Activated T-helper 1 cell treated with anti-CD3 and anti-CD28 coated beads, Interleukin-12 subunit alpha, Interleukin-12 subunit beta, Interleukin-2, Interleukin-4 antibody, amounts not matched to agents 30 ng/mL and 10 ng/mL and 1 ng/mL, durations not matched to agents 14 hours and 24 hours and 36 hours (primary cell): ENCODE measurements at regions not wholly inside any gene's neighbourhood (a gene's known extent, or its start where the extent isn't known, plus 50 kb on each side); places are given as distances from the start of the nearest gene placed in this dataset.
"Not testable (repeated sequence)": the region's sequence is repeated elsewhere in the genome, so short reads cannot be mapped to it uniquely, and the experiment has no call there.

Experiments
- DNase-seq: peaks from one replicate; pipeline ENCODE4 v3.0.0; 2021; ENCODE audit warnings: low spot score
- H3K27ac Mint-ChIP-seq: one replicate; pipeline ENCODE4 v1.8.0; 2021; ENCODE audit warnings: mild to moderate bottlenecking, mixed read lengths
- H3K27me3 Mint-ChIP-seq: one replicate; pipeline ENCODE4 v1.8.0; 2022; ENCODE audit warnings: mild to moderate bottlenecking, moderate library complexity, mixed read lengths; ENCODE audit not compliant: insufficient read depth
- H3K36me3 Mint-ChIP-seq: one replicate; pipeline ENCODE4 v1.8.0; 2021; ENCODE audit warnings: low read depth, mixed read lengths
- H3K4me1 Mint-ChIP-seq: one replicate; pipeline ENCODE4 v1.8.0; 2021; ENCODE audit warnings: low read depth, mixed read lengths
- H3K4me3 Mint-ChIP-seq: one replicate; pipeline ENCODE4 v1.8.0; 2021; ENCODE audit warnings: mild to moderate bottlenecking, moderate library complexity, mixed read lengths
- H3K9me3 Mint-ChIP-seq: one replicate; pipeline ENCODE4 v1.8.0; 2021; ENCODE audit warnings: mixed read lengths
- intact Hi-C: fragments of 100-400 bp; cut with micrococcal nuclease; formaldehyde crosslinking; loops from one replicate; pipeline ENCODE4 v1.15.1; 2024

GRCh38 chr3:14057701-14058100, 67.0 kb downstream of the CHCHD4 start:
- Mint-ChIP-seq H3K27ac (no peak overlapping the region), H3K4me3 (no peak overlapping the region), H3K4me1 (no peaks in the 10 kb centered on the region), H3K36me3 (no peaks in the 10 kb centered on the region), H3K9me3 (peaks cover 15% of the 10 kb centered on the region), H3K27me3 (peaks cover 6% of the 10 kb centered on the region)
- DNase-seq: no peak
- intact Hi-C loops: no loop called here

GRCh38 chr3:14047841-14048240, 76.8 kb downstream of the CHCHD4 start:
- intact Hi-C loops: no loop called here
- no peak for DNase-seq
- Mint-ChIP-seq H3K4me3 (no peak overlapping the region), H3K27ac (no peak overlapping the region), H3K36me3 (no peaks in the 10 kb centered on the region), H3K27me3 (peaks cover 9% of the 10 kb centered on the region), H3K9me3 (no peaks in the 10 kb centered on the region), H3K4me1 (no peaks in the 10 kb centered on the region)

DNA sequence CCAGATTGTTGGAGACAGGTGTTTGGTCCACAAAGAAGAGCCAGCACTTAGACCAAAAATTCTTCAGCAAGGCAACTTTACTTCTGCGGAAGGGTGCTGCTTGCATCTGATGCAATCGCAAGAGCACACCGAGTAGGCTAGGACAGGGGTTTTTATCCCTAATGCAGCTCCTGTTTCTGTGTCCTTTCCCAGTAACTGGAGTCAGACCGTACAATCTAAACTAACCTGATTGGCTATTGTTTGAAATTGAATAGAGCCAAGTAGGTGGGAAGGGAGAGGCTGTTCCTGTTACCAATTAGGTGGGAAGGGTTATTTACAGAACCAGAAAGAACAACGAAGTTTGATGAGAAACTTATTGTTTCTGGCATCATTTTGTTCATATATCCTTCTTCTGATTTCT, 77.6 kb downstream of the CHCHD4 start:
- DNase-seq: no peak
- no peak overlapping the region for H3K27ac Mint-ChIP-seq
- peaks cover 9% of the 10 kb centered on the region for H3K27me3 Mint-ChIP-seq
- no peaks in the 10 kb centered on the region for H3K9me3 Mint-ChIP-seq
- H3K4me1 Mint-ChIP-seq: no peaks in the 10 kb centered on the region
- no peak overlapping the region for H3K4me3 Mint-ChIP-seq
- H3K36me3 Mint-ChIP-seq: no peaks in the 10 kb centered on the region
- intact Hi-C loops: no loop called here

GRCh38 chr3:14042680-14043079, 82.0 kb downstream of the CHCHD4 start:
- H3K36me3 Mint-ChIP-seq: no peaks in the 10 kb centered on the region

GRCh38 chr3:14039149-14039548, 85.5 kb downstream of the CHCHD4 start:
- no peak overlapping the region for H3K4me3 Mint-ChIP-seq
- DNase-seq: no peak
- no peaks in the 10 kb centered on the region for H3K36me3 Mint-ChIP-seq
- H3K27ac Mint-ChIP-seq: no peak overlapping the region
- H3K4me1 Mint-ChIP-seq: no peaks in the 10 kb centered on the region
- no peaks in the 10 kb centered on the region for H3K9me3 Mint-ChIP-seq
- intact Hi-C loops: no loop called here
- H3K27me3 Mint-ChIP-seq: peaks cover 6% of the 10 kb centered on the region

More at GRCh38 chr3:14042680-14043079, 82.0 kb downstream of the CHCHD4 start:
- peaks cover 4% of the 10 kb centered on the region for H3K27me3 Mint-ChIP-seq
- no peaks in the 10 kb centered on the region for H3K9me3 Mint-ChIP-seq
- H3K4me1 Mint-ChIP-seq: no peaks in the 10 kb centered on the region
- intact Hi-C loops: no loop called here
- DNase-seq: no peak
- no peak overlapping the region for H3K27ac Mint-ChIP-seq
- no peak overlapping the region for H3K4me3 Mint-ChIP-seq

DNA sequence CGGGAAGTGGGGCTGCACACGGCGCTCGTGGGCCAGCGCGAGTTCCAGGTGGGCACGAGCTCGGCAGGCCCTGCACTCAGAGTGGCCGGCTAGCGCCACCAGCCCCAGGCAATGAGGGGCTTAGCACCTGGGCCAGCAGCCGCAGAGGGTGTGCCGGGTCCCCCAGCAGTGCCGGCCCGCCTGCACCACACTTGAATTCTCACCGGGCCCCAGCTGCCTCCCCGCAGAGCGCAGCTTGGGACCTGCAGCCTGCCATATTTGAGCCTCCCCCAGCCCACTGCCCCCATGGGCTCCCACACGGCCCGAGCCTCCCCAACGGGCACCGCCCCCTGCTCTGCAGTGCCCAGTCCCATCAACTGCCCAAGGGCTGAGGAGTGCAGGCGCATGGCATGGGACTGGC, 87.5 kb downstream of the CHCHD4 start:
- Mint-ChIP-seq H3K4me3 (no peak overlapping the region), H3K27ac (no peak overlapping the region), H3K36me3 (no peaks in the 10 kb centered on the region), H3K9me3 (no peaks in the 10 kb centered on the region), H3K4me1 (no peaks in the 10 kb centered on the region), H3K27me3 (peaks cover 11% of the 10 kb centered on the region)
- intact Hi-C loops: no loop called here
- DNase-seq: no peak

GRCh38 chr3:14033023-14033422, 91.6 kb downstream of the CHCHD4 start:
- H3K27me3 Mint-ChIP-seq: peaks cover 9% of the 10 kb centered on the region
- H3K4me3 Mint-ChIP-seq: no peak overlapping the region
- intact Hi-C loops: no loop called here
- no peak for DNase-seq
- peaks cover 4% of the 10 kb centered on the region for H3K9me3 Mint-ChIP-seq
- no peak overlapping the region for H3K27ac Mint-ChIP-seq
- no peaks in the 10 kb centered on the region for H3K4me1 Mint-ChIP-seq
- H3K36me3 Mint-ChIP-seq: no peaks in the 10 kb centered on the region

- Mint-ChIP-seq H3K27ac (no peak overlapping the region), H3K4me3 (no peak overlapping the region), H3K27me3 (peaks cover 9% of the 10 kb centered on the region), H3K4me1 (no peaks in the 10 kb centered on the region), H3K9me3 (peaks cover 4% of the 10 kb centered on the region), H3K36me3 (no peaks in the 10 kb centered on the region)
- intact Hi-C loops: no loop called here
- no peak for DNase-seq
These were observed 93.4 kb downstream of the CHCHD4 start for GRCh38 chr3:14031271-14031670.

- H3K36me3 Mint-ChIP-seq, DNase-seq, H3K9me3 Mint-ChIP-seq, H3K4me3 Mint-ChIP-seq, intact Hi-C loops, H3K27me3 Mint-ChIP-seq, H3K4me1 Mint-ChIP-seq, H3K27ac Mint-ChIP-seq: not testable (repeated sequence)
These were observed 95.2 kb downstream of the CHCHD4 start for GRCh38 chr3:14029390-14029995.

DNA sequence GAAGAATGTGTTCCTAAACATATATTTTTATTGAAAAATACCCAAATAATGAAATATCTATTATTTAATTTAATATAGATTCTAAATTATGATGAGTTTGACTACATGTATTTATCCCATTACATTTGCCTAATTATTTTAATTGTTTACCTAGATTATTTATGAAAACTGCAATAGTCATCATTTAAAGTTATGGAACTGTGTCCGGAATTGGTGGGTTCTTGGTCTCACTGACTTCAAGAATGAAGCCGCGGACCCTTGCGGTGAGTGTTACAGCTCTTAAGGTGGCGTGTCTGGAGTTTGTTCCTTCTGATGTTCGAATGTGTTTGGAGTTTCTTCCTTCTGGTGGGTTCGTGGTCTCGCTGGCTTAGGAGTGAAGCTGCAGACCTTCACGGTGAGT, 96.5 kb downstream of the CHCHD4 start:
- H3K36me3 Mint-ChIP-seq, H3K4me1 Mint-ChIP-seq, H3K4me3 Mint-ChIP-seq, H3K27ac Mint-ChIP-seq, DNase-seq, intact Hi-C loops, H3K27me3 Mint-ChIP-seq: not testable (repeated sequence)
- peaks cover 15% of the 10 kb centered on the region for H3K9me3 Mint-ChIP-seq

DNA sequence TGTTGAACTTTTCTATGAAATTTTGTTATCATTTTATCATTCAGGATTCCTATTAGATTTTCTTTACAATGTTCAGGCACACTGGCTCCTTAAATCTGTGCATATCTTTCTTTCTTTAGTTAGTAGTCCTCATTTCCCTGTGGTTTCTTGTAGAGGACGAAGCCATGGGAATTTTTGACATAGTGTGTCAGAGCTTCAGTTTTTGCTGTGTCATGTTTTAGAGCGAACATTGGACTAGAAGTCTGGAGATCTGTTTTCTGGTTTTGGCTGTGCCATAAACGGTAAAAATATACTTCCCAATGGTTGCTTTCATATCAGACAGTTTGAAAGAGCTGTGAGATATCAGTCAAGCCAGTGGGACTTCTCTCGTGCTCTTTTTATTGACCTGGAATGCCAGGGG, 105.2 kb downstream of the CHCHD4 start:
- DNase-seq: no peak
- no peaks in the 10 kb centered on the region for H3K27me3 Mint-ChIP-seq
- peaks cover 10% of the 10 kb centered on the region for H3K9me3 Mint-ChIP-seq
- no peaks in the 10 kb centered on the region for H3K36me3 Mint-ChIP-seq
- H3K4me1 Mint-ChIP-seq: no peaks in the 10 kb centered on the region
- no peak overlapping the region for H3K4me3 Mint-ChIP-seq
- intact Hi-C loops: no loop called here
- H3K27ac Mint-ChIP-seq: no peak overlapping the region

- no peak for DNase-seq
- no peaks in the 10 kb centered on the region for H3K36me3 Mint-ChIP-seq
- intact Hi-C loops: no loop called here
- no peak overlapping the region for H3K4me3 Mint-ChIP-seq
- no peaks in the 10 kb centered on the region for H3K4me1 Mint-ChIP-seq
- H3K27ac Mint-ChIP-seq: no peak overlapping the region
- H3K27me3 Mint-ChIP-seq: peaks cover 2% of the 10 kb centered on the region
- H3K9me3 Mint-ChIP-seq: no peaks in the 10 kb centered on the region
These were observed 107.7 kb downstream of the CHCHD4 start for GRCh38 chr3:14016900-14017475.

DNA sequence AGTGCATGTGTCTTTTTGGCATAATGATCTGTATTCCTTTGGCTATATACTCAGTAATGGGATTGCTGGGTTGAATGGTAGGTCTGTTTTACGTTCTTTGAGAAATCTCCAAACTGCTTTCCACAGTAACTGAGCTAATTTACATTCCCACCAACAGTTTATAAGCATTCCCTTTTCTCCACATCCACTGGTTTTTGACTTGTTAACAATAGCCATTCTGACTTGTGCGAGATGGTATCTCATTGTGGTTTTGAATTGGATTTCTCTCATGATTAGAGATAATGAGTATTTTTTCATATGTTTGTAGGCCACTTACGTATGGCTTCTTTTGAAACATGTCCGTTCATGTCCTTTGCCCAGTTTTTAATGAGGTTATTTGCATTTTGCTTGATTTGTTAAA, 117.7 kb downstream of the CHCHD4 start:
- Mint-ChIP-seq H3K27ac (no peak overlapping the region), H3K4me1 (no peaks in the 10 kb centered on the region), H3K27me3 (peaks cover 2% of the 10 kb centered on the region), H3K4me3 (no peak overlapping the region), H3K36me3 (no peaks in the 10 kb centered on the region), H3K9me3 (no peaks in the 10 kb centered on the region)
- intact Hi-C loops: no loop called here
- DNase-seq: no peak

- intact Hi-C loops: no loop called here
- no peaks in the 10 kb centered on the region for H3K36me3 Mint-ChIP-seq
- no peaks in the 10 kb centered on the region for H3K4me1 Mint-ChIP-seq
- no peak overlapping the region for H3K27ac Mint-ChIP-seq
- H3K4me3 Mint-ChIP-seq: no peak overlapping the region
- no peaks in the 10 kb centered on the region for H3K9me3 Mint-ChIP-seq
- no peaks in the 10 kb centered on the region for H3K27me3 Mint-ChIP-seq
- DNase-seq: no peak
These were observed 121.3 kb upstream of the WNT7A start for GRCh38 chr3:14001136-14001535.
